ENCODE measurements at regions not wholly inside any gene's neighbourhood (a gene's known extent, or its start where the extent isn't known, plus 50 kb on each side); places are given as distances from the start of the nearest gene placed in this dataset.
A peak's percentile ranks its signal among the peaks of the same experiment; 100 is the strongest.

- peak; percentile 88 for DNase-seq (ENCODE audit: extremely low spot score, unreplicated experiment)
- Mint-ChIP-seq H3K4me3 (ENCODE audit: unreplicated experiment) (peak overlapping the region; percentile 75), H3K9me3 (ENCODE audit: unreplicated experiment) (peaks cover 7% of the 10 kb centered on the region), H3K27ac (ENCODE audit: unreplicated experiment) (peak overlapping the region; percentile 92), H3K27me3 (ENCODE audit: unreplicated experiment) (no peaks in the 10 kb centered on the region), H3K4me1 (ENCODE audit: unreplicated experiment) (peaks cover 72% of the 10 kb centered on the region), H3K36me3 (ENCODE audit: unreplicated experiment) (peaks cover 6% of the 10 kb centered on the region)
- TF ChIP-seq, protein P1, sequence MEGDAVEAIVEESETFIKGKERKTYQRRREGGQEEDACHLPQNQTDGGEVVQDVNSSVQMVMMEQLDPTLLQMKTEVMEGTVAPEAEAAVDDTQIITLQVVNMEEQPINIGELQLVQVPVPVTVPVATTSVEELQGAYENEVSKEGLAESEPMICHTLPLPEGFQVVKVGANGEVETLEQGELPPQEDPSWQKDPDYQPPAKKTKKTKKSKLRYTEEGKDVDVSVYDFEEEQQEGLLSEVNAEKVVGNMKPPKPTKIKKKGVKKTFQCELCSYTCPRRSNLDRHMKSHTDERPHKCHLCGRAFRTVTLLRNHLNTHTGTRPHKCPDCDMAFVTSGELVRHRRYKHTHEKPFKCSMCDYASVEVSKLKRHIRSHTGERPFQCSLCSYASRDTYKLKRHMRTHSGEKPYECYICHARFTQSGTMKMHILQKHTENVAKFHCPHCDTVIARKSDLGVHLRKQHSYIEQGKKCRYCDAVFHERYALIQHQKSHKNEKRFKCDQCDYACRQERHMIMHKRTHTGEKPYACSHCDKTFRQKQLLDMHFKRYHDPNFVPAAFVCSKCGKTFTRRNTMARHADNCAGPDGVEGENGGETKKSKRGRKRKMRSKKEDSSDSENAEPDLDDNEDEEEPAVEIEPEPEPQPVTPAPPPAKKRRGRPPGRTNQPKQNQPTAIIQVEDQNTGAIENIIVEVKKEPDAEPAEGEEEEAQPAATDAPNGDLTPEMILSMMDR (IDR thresholded peaks at IDR 0.05): no peak
These were observed 478.2 kb upstream of the TNC start for GRCh38 chr9:115596021-115596745.

GRCh38 chr9:115596746-115597080 is 478.8 kb upstream of the TNC start:
- DNase-seq (ENCODE audit: extremely low spot score, unreplicated experiment): no peak
- peaks cover 7% of the 10 kb centered on the region for H3K9me3 Mint-ChIP-seq (ENCODE audit: unreplicated experiment)
- TF ChIP-seq, protein P1 (IDR thresholded peaks at IDR 0.05): no peak
- H3K4me3 Mint-ChIP-seq (ENCODE audit: unreplicated experiment): peak overlapping the region; percentile 75
- H3K36me3 Mint-ChIP-seq (ENCODE audit: unreplicated experiment): peaks cover 8% of the 10 kb centered on the region
- H3K27ac Mint-ChIP-seq (ENCODE audit: unreplicated experiment): peak overlapping the region; percentile 92
- H3K4me1 Mint-ChIP-seq (ENCODE audit: unreplicated experiment): peaks cover 69% of the 10 kb centered on the region
- no peaks in the 10 kb centered on the region for H3K27me3 Mint-ChIP-seq (ENCODE audit: unreplicated experiment)

DNA sequence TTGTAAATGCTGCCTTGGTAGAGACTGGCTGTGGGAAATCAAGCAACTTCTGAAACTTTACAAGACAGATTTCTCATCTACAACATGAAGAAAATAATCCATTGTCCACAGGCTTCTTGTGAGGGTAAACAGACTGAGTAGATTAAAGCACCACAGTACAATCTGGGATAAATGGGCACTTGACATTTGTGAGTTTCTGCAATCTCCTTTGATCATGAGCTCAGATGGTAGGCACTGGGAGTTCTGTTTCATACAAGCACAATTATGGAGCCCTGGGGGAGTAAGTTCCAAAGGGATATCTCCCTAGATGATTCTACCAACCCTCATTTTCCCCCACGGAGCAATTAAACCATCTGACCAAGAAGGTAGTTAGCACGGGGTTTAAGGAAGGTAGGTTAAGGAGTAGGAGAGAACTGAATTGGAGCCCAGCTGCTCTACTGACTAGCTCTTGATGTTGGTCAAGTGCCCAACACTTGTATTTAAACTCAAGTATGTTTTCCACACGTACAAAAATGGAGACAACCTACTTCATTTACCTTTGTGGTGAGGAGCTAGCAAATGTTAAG is 479.5 kb upstream of the TNC start:
- Mint-ChIP-seq H3K27ac (ENCODE audit: unreplicated experiment) (peak overlapping the region; percentile 92), H3K9me3 (ENCODE audit: unreplicated experiment) (peaks cover 7% of the 10 kb centered on the region), H3K4me1 (ENCODE audit: unreplicated experiment) (peaks cover 67% of the 10 kb centered on the region), H3K4me3 (ENCODE audit: unreplicated experiment) (peak overlapping the region; percentile 75), H3K27me3 (ENCODE audit: unreplicated experiment) (no peaks in the 10 kb centered on the region), H3K36me3 (ENCODE audit: unreplicated experiment) (peaks cover 8% of the 10 kb centered on the region)
- no peak for DNase-seq (ENCODE audit: extremely low spot score, unreplicated experiment)
- TF ChIP-seq, protein P1 (IDR thresholded peaks at IDR 0.05): no peak

DNA sequence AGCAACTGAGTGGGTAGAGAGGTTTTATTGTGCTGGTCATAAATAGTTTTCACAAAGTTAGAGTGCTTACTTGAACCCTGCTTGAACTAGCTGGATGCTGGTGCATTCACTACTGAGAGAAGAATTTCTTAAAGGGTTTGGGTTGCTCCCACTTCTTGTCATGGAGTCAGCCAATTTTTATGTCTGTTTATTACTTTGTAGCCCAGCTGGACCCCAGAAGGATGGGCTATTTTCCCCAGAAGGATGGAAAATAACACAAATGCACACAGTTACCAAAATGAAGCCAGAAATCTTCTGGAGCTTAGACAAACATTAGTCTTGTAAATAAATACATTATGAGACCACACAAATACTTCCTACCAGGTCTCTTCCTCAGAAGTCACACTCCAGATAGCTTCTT is 480.8 kb upstream of the TNC start:
- H3K27me3 Mint-ChIP-seq (ENCODE audit: unreplicated experiment): no peaks in the 10 kb centered on the region
- peaks cover 7% of the 10 kb centered on the region for H3K9me3 Mint-ChIP-seq (ENCODE audit: unreplicated experiment)
- peak overlapping the region; percentile 92 for H3K27ac Mint-ChIP-seq (ENCODE audit: unreplicated experiment)
- H3K4me1 Mint-ChIP-seq (ENCODE audit: unreplicated experiment): peaks cover 61% of the 10 kb centered on the region
- TF ChIP-seq, protein P1 (IDR thresholded peaks at IDR 0.05): no peak
- no peak overlapping the region for H3K4me3 Mint-ChIP-seq (ENCODE audit: unreplicated experiment)
- H3K36me3 Mint-ChIP-seq (ENCODE audit: unreplicated experiment): peaks cover 8% of the 10 kb centered on the region
- no peak for DNase-seq (ENCODE audit: extremely low spot score, unreplicated experiment)

DNA sequence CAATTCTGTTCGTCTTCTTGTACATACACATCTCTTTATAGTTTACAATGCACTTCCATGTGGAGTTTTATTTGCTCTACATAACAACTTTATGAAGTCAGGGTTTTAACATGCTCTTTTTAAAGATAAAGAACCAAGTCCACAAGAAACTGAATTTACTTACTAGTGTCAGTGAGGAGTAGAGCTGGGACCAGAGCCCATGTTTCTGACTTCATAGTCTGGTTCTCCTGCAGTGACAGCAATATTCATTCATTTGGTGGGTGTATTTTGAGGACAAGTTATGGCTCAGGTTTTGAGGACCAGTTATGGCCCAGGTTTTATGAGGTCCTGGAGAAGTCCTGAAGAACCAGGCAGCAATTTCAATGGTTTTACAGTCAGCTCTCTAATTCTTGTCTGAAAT is 481.9 kb upstream of the TNC start:
- TF ChIP-seq, protein P1 (IDR thresholded peaks at IDR 0.05): no peak
- peaks cover 49% of the 10 kb centered on the region for H3K4me1 Mint-ChIP-seq (ENCODE audit: unreplicated experiment)
- no peak overlapping the region for H3K27ac Mint-ChIP-seq (ENCODE audit: unreplicated experiment)
- peaks cover 8% of the 10 kb centered on the region for H3K36me3 Mint-ChIP-seq (ENCODE audit: unreplicated experiment)
- no peaks in the 10 kb centered on the region for H3K27me3 Mint-ChIP-seq (ENCODE audit: unreplicated experiment)
- H3K4me3 Mint-ChIP-seq (ENCODE audit: unreplicated experiment): no peak overlapping the region
- DNase-seq (ENCODE audit: extremely low spot score, unreplicated experiment): no peak
- H3K9me3 Mint-ChIP-seq (ENCODE audit: unreplicated experiment): peaks cover 7% of the 10 kb centered on the region
